GM10266 (cell line): ENCODE measurements at regions not wholly inside any gene's neighbourhood (a gene's known extent, or its start where the extent isn't known, plus 50 kb on each side); places are given as distances from the start of the nearest gene placed in this dataset.

ENCODE experiments used
- DNase-seq: peaks from one replicate; pipeline ENCODE4 v3.0.0; 2012; ENCODE audit errors: extremely low spot score
- TF ChIP-seq, protein P1 (sequence below): IDR thresholded peaks from 2 replicates; pipeline ENCODE4 v1.5.1; 2012; ENCODE audit warnings: mild to moderate bottlenecking, low read depth; ENCODE audit not compliant: control insufficient read depth, insufficient read depth; ENCODE audit errors: missing control alignments

DNA sequence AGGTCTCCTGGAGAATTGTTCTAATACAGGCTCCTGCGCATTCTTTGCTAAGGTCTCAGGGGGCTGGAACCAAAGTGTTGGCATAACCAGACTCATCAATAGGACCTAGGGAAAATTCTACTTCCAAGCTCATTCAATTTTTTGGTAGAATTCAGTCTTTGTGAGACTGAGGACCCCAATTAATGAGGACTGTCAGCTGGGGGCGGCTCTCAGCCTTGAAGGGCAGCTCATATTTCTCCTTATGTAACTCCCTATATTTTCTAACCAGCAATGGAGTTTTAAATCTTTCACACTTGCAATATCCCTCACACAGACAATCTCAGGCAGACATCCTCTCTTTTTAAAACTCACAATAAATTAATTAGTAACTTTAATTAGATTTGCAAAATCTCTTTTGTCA lies 476.4 kb upstream of the LRFN5 start:
- TF ChIP-seq, protein P1, sequence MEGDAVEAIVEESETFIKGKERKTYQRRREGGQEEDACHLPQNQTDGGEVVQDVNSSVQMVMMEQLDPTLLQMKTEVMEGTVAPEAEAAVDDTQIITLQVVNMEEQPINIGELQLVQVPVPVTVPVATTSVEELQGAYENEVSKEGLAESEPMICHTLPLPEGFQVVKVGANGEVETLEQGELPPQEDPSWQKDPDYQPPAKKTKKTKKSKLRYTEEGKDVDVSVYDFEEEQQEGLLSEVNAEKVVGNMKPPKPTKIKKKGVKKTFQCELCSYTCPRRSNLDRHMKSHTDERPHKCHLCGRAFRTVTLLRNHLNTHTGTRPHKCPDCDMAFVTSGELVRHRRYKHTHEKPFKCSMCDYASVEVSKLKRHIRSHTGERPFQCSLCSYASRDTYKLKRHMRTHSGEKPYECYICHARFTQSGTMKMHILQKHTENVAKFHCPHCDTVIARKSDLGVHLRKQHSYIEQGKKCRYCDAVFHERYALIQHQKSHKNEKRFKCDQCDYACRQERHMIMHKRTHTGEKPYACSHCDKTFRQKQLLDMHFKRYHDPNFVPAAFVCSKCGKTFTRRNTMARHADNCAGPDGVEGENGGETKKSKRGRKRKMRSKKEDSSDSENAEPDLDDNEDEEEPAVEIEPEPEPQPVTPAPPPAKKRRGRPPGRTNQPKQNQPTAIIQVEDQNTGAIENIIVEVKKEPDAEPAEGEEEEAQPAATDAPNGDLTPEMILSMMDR: no peak
- DNase-seq: no peak

DNA sequence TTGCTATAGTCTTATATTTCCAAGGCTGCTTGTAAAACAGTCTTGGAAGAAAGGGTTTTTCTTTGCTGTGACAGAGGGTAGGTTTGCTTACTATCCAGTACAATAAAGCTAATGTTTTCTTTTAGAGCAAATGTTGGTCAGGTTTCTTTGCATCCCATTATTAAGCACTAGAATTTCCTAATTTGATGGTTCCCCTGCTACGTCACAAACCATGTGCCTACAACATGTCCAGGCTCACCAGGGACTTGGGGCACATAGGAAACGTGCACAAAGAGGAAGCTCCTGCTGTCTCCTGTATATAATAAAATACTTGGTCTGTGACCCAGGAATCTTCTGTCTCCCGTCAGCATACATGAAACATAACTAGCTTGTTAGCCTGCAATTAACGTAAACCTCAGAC lies 486.3 kb upstream of the LRFN5 start:
- TF ChIP-seq, protein P1: no peak
- DNase-seq: no peak

DNA sequence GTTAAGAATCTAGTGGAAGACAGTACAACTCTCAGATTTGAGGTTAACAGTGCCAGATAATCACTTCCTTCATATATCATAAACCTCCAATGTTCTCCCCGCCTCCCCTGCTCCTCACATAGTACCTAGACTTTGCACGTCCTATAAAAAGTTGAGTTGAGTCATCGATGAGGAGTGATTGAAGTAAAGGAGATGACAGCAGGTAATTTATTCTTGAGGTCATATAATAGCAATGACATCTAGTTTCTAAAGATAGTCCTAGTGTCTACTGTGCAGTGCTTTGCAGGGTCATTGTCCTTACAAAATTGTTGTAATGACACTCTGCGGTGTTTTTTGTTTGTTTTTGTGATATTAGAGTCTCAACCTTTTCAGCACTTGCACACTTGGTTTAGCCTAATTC lies 510.5 kb upstream of the LRFN5 start:
- DNase-seq: no peak
- TF ChIP-seq, protein P1: no peak

DNA sequence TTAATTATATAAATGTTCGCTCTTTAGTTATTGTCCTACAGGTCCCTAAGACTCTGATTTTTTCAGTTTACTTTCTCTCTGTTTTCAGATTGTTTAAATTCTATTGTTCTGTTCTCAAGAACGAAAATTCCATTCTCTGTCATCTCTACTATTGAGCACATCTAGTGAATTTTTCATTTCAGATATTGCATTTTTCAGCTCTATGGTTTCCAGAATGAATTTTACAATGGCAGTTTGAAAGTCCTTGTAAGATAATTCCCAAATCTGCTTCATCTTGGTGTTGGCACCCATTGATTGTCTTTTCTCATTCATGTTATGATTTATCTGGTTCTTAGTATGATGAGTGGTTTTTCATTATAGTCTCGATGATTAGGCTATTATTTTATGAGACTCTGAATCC lies 519.6 kb upstream of the LRFN5 start:
- TF ChIP-seq, protein P1: no peak
- no peak for DNase-seq

DNA sequence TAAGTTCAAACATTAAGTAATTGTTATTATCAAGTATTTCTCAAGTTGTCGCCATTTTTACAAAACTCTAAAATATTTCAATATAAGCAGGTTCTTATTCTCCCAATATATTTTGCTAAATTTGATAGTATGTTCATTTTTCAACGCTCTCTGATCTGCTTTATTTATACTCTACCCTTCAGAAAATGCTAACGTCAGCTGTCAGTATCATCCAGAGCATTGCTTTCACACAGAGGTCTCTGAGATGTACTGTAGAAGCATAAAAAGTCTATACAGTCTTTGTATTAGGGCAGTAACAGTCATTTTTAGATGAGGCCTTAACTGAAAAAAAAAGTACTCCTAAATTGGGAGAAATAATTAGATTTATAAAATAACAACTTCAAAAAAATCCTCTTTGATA lies 533.1 kb upstream of the LRFN5 start:
- no peak for DNase-seq

DNA sequence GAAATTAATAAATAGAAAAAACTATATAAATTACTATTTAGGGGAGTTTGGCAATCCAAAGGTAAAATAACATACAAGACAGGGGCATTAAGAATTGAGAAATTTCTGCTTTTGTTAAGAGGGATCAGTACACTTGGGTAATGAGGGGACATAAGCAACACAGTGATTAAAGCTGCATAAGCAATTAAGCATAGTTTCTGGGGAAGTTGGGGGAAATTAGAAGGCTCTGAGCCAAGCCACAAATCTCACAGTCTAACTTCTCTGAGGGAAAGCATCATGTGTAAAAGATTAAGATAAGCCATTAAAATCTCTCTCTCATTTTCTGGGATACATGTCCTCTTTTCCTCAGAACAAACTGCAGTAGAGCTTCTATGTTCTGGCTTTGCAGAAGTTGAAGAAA lies 533.9 kb upstream of the LRFN5 start:
- DNase-seq: no peak
- TF ChIP-seq, protein P1: no peak

More for the DNA sequence above, 533.1 kb upstream of the LRFN5 start:
- TF ChIP-seq, protein P1: no peak

DNA sequence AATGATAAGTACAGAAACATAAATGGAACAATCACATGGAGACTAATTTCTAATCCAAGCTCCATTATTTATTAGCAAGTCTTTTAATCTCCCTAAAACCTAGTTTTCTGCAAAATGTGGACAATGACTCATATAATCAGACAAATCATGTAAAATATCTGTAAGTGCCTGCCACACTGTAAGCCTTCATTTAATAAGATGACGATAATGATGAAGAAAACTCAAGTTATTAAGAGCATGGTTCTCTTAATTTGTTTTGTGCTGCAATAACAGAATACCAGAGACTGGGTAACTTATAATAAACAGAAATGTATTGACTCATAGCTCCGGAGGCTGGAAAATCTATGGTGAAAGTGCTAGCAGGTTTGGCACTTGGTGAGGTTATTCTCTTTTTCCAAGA lies 535.3 kb upstream of the LRFN5 start:
- DNase-seq: no peak
- TF ChIP-seq, protein P1: no peak
